ENCODE measurements at regions not wholly inside any gene's neighbourhood (a gene's known extent, or its start where the extent isn't known, plus 50 kb on each side); places are given as distances from the start of the nearest gene placed in this dataset.
"Not testable (repeated sequence)": the region's sequence is repeated elsewhere in the genome, so short reads cannot be mapped to it uniquely, and the experiment has no call there.

- intact Hi-C loops (cut with micrococcal nuclease); H3K27ac Mint-ChIP-seq; H3K4me3 Mint-ChIP-seq; H3K36me3 Mint-ChIP-seq (ENCODE audit: low read depth); H3K27me3 Mint-ChIP-seq: not testable (repeated sequence)
- Mint-ChIP-seq H3K4me1 (ENCODE audit: low read depth) (peaks cover 12% of the 10 kb centered on the region), H3K9me3 (peaks cover 13% of the 10 kb centered on the region)
Measured at GRCh38 chr6:170036367-170036766, 254.5 kb downstream of the DLL1 start.

DNA sequence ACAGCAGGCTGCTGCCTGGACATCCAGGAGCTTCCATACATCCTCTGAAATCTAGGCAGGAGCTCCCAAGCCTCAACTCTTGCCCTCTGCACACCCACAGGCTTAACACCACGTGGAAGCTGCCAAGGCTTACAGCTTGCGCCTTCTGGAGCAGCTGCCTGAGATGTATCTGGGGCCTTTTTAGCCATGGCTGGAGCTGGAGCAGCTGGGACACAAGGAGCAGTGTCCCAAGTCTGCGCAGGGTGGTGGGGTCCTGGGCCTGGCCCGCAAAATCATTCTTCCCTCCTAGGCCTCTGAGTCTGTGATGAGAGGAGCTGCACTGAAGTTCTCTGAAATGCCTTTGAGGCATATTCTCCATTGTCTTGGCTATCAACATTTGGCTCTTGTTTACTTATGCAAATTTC is 255.0 kb downstream of the DLL1 start:
- intact Hi-C loops (cut with micrococcal nuclease): no loop called here
- Mint-ChIP-seq H3K4me3 (no peak overlapping the region), H3K27me3 (no peaks in the 10 kb centered on the region), H3K4me1 (ENCODE audit: low read depth) (peaks cover 12% of the 10 kb centered on the region), H3K36me3 (ENCODE audit: low read depth) (no peaks in the 10 kb centered on the region), H3K27ac (no peak overlapping the region), H3K9me3 (peaks cover 13% of the 10 kb centered on the region)

DNA sequence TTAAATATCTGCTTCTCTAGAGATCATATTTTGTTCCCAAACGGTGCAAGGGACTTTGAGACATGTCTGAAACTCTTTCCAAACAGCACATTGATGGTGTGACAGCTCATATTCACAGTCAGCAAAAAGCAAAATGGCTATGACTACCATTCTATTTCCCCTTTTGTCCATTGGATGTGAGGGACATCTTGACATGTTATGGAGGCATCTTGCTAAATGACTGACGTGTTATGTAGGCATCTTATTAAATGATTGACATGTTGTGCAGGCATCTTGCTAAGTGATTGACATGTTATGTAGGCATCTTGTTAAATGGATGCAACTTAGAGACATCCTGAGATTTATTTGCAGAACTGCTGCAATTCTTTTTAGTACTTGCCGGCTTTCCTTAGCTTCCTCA is 255.8 kb downstream of the DLL1 start:
- intact Hi-C loops (cut with micrococcal nuclease): no loop called here
- no peak overlapping the region for H3K27ac Mint-ChIP-seq
- peaks cover 13% of the 10 kb centered on the region for H3K9me3 Mint-ChIP-seq
- H3K27me3 Mint-ChIP-seq: no peaks in the 10 kb centered on the region
- H3K36me3 Mint-ChIP-seq (ENCODE audit: low read depth): no peaks in the 10 kb centered on the region
- peaks cover 12% of the 10 kb centered on the region for H3K4me1 Mint-ChIP-seq (ENCODE audit: low read depth)
- H3K4me3 Mint-ChIP-seq: no peak overlapping the region

GRCh38 chr6:170034294-170034693 is 256.6 kb downstream of the DLL1 start:
- H3K27ac Mint-ChIP-seq: no peak overlapping the region
- no peak overlapping the region for H3K4me3 Mint-ChIP-seq
- H3K9me3 Mint-ChIP-seq: peaks cover 13% of the 10 kb centered on the region
- intact Hi-C loops (cut with micrococcal nuclease): no loop called here
- no peaks in the 10 kb centered on the region for H3K27me3 Mint-ChIP-seq
- H3K4me1 Mint-ChIP-seq (ENCODE audit: low read depth): peaks cover 12% of the 10 kb centered on the region
- no peaks in the 10 kb centered on the region for H3K36me3 Mint-ChIP-seq (ENCODE audit: low read depth)

DNA sequence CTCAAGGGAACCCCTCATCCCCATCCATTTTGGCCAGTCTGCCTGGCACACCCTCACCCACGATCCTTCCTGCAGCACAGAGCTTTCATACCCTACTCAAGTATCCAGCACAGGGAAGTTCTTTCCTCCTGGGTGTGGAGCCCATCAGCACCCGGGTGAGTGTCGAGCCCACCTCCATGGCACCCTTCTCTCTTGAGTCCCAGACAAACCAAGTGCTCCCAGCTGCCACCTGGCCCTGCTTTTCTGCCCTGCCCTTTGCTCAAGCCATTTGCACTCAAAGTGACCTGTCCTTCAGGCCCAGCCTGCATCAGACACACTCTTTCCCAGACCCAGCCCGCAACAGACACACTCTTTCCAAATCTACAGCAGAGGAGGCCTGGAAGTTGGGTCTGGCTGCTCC is 257.2 kb downstream of the DLL1 start:
- intact Hi-C loops (cut with micrococcal nuclease): no loop called here
- H3K36me3 Mint-ChIP-seq (ENCODE audit: low read depth): no peaks in the 10 kb centered on the region
- no peaks in the 10 kb centered on the region for H3K27me3 Mint-ChIP-seq
- H3K9me3 Mint-ChIP-seq: peaks cover 13% of the 10 kb centered on the region
- H3K4me1 Mint-ChIP-seq (ENCODE audit: low read depth): peaks cover 12% of the 10 kb centered on the region
- H3K4me3 Mint-ChIP-seq: no peak overlapping the region
- H3K27ac Mint-ChIP-seq: no peak overlapping the region

DNA sequence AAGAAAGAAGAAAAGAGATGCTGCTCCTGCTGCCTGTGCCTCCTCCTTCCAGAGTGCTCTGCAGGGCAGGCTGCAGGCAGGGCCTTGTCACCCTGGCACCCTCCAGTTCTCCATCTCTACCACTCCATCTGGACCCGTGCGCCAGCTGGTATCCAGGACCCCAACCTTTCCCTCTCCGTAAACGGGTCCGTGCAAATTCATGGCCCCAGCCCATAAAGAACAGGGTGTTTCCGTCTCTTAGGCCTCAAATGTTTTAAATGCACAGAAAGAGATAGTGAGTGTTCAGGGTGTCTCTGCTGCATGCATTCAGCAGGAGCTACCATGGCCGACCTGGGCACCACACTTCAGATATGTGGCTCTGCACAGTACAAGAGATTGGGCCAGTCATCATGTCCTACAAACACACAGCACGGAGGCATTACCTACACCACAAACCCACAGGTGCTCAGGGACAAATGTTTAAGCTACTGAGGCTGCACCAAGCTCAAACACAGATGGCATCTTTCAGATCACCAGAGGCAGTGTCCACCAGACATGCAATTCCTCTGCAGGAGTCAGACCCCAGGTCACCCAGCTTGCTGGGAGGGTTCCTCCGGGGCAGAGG is 258.1 kb downstream of the DLL1 start:
- peaks cover 12% of the 10 kb centered on the region for H3K4me1 Mint-ChIP-seq (ENCODE audit: low read depth)
- no peaks in the 10 kb centered on the region for H3K36me3 Mint-ChIP-seq (ENCODE audit: low read depth)
- intact Hi-C loops (cut with micrococcal nuclease): no loop called here
- no peak overlapping the region for H3K4me3 Mint-ChIP-seq
- no peak overlapping the region for H3K27ac Mint-ChIP-seq
- peaks cover 3% of the 10 kb centered on the region for H3K27me3 Mint-ChIP-seq
- H3K9me3 Mint-ChIP-seq: peaks cover 13% of the 10 kb centered on the region

GRCh38 chr6:170032197-170032596 is 258.7 kb downstream of the DLL1 start:
- Mint-ChIP-seq H3K27me3 (peaks cover 4% of the 10 kb centered on the region), H3K36me3 (ENCODE audit: low read depth) (no peaks in the 10 kb centered on the region), H3K27ac (no peak overlapping the region), H3K9me3 (peaks cover 13% of the 10 kb centered on the region), H3K4me1 (ENCODE audit: low read depth) (peaks cover 12% of the 10 kb centered on the region), H3K4me3 (no peak overlapping the region)
- intact Hi-C loops (cut with micrococcal nuclease): no loop called here

- Mint-ChIP-seq H3K9me3 (peaks cover 13% of the 10 kb centered on the region), H3K4me1 (ENCODE audit: low read depth) (peaks cover 8% of the 10 kb centered on the region), H3K27ac (no peak overlapping the region), H3K36me3 (ENCODE audit: low read depth) (no peaks in the 10 kb centered on the region), H3K27me3 (peaks cover 4% of the 10 kb centered on the region), H3K4me3 (no peak overlapping the region)
- intact Hi-C loops (cut with micrococcal nuclease): no loop called here
Measured at GRCh38 chr6:170031684-170032121, 259.2 kb downstream of the DLL1 start.

DNA sequence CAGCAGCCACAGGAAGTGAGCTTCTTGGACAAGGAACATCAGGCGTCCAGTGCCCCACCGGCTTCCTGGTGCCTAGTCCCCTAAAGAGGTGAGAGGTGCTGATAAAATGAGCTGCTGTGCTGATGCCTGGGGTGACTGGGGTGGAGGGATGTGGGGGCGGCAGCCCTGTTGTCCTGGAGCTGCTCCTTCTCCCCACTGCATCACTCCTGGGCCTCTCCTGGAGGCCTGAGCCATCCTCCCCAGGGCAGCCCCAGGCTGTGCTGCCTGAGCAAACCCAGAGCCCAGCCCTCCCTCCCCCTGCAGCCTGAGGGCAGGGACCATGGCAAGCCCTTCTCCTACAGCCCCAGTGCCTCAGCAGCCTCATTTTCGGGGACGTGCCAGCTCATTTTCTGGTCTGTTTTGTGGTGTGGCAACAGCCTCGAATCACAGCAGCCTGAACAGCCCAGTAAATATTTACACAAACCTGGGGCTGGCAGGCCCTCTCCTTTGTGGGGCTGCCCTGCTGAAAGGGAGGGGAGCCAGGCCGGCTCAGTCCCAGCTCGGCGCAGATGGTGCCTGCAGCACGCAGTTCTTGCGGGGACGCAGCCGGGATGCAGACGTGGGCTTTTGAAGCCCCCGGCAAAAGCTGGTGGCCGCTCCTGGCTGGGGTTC is 259.9 kb downstream of the DLL1 start:
- H3K9me3 Mint-ChIP-seq: peaks cover 13% of the 10 kb centered on the region
- H3K27me3 Mint-ChIP-seq: peaks cover 4% of the 10 kb centered on the region
- H3K36me3 Mint-ChIP-seq (ENCODE audit: low read depth): no peaks in the 10 kb centered on the region
- H3K27ac Mint-ChIP-seq: no peak overlapping the region
- peaks cover under 1% of the 10 kb centered on the region for H3K4me1 Mint-ChIP-seq (ENCODE audit: low read depth)
- intact Hi-C loops (cut with micrococcal nuclease): no loop called here
- H3K4me3 Mint-ChIP-seq: no peak overlapping the region

DNA sequence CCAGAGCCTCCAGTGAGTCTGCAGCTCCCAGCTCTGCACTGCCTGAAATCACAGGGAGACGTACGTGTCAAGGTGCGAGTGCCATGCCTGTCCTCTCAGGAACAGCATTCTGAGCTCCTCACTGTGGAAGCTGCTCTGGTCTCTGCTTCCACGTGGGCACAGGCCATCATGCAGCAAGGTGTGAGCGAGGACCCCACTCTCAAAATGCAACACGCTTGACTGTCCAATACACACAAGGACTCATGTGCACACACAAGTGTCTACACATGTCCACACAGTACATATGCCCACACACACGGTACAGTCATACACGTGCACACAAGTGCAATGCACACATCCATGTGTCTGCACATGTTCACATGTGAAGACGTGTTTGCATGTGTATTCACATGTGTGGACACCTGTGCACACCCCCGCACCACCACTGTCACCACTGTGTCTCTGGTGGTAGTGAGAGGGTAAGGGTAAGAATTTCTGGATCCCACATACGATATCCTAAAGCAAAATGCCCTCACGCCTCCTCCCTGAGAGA is 260.5 kb downstream of the DLL1 start:
- Mint-ChIP-seq H3K27me3 (peaks cover 4% of the 10 kb centered on the region), H3K36me3 (ENCODE audit: low read depth) (no peaks in the 10 kb centered on the region), H3K9me3 (peaks cover 13% of the 10 kb centered on the region), H3K4me3 (no peak overlapping the region), H3K27ac (no peak overlapping the region), H3K4me1 (ENCODE audit: low read depth) (no peaks in the 10 kb centered on the region)
- intact Hi-C loops (cut with micrococcal nuclease): no loop called here

- Mint-ChIP-seq H3K27ac (no peak overlapping the region), H3K9me3 (peaks cover 13% of the 10 kb centered on the region), H3K4me3 (no peak overlapping the region), H3K27me3 (peaks cover 4% of the 10 kb centered on the region), H3K36me3 (ENCODE audit: low read depth) (no peaks in the 10 kb centered on the region), H3K4me1 (ENCODE audit: low read depth) (no peaks in the 10 kb centered on the region)
- intact Hi-C loops (cut with micrococcal nuclease): no loop called here
Measured at GRCh38 chr6:170029416-170030283, 261.2 kb downstream of the DLL1 start.

DNA sequence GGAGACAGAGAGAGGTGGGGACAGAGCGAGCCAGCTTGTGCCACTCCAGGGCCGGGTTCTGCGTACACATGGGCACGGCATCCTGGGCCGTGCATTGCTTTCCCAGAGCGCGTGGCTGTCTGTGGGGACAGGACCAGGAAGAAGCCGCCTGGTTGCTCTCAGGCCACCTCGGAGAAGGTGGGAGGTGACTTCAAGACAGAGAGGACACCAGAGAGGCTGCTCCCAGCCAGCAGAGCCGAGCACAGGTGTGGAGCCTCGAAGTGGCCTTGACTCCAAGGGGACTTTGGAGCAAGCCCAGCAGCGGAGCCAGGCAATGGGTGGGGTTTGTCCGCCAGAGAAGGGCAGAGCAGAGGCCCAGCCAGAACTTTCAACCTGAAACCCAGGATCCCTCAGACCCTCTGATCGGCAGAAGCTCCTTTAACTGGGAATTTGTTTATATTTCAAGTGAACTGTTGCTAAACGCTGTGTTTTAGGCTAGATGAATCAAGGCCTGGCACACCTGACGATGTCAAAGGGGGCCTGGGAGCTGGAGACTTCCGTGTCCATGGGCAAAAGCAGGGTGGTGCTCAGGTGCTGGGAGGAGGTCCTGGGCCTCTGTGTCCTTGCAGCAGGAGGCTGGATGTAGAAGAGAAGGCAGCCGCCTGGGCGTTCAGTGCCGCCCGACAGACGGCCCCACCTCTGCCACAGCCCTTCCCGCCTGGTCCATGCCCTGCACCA is 262.1 kb downstream of the DLL1 start:
- Mint-ChIP-seq H3K9me3 (peaks cover 9% of the 10 kb centered on the region), H3K4me1 (ENCODE audit: low read depth) (no peaks in the 10 kb centered on the region), H3K27me3 (peaks cover 6% of the 10 kb centered on the region), H3K27ac (no peak overlapping the region), H3K4me3 (no peak overlapping the region), H3K36me3 (ENCODE audit: low read depth) (no peaks in the 10 kb centered on the region)
- intact Hi-C loops (cut with micrococcal nuclease): no loop called here

DNA sequence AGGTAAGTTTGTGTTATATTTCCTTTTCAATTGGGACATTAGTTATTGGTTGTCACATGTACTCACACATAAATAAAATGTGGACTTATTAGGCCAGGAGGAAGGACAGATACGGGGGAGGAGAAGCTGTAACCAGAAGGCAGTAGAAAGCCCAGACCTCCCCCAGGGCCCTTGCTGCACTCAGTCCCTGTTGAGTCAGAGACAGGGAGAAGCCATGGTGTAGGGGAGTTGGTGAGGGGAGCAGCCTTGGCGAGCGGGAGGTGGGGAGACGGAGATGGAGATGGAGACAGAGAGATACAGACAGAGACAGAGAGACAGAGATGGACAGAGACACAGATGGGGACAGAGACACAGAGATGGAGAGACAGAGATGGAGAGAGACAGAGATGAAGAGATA is 263.2 kb downstream of the DLL1 start:
- Mint-ChIP-seq H3K9me3 (no peaks in the 10 kb centered on the region), H3K36me3 (ENCODE audit: low read depth) (no peaks in the 10 kb centered on the region), H3K4me3 (no peak overlapping the region), H3K27me3 (peaks cover 15% of the 10 kb centered on the region), H3K27ac (no peak overlapping the region), H3K4me1 (ENCODE audit: low read depth) (no peaks in the 10 kb centered on the region)
- intact Hi-C loops (cut with micrococcal nuclease): no loop called here
